ENCODE measurements at regions not wholly inside any gene's neighbourhood (a gene's known extent, or its start where the extent isn't known, plus 50 kb on each side); places are given as distances from the start of the nearest gene placed in this dataset.

DNA sequence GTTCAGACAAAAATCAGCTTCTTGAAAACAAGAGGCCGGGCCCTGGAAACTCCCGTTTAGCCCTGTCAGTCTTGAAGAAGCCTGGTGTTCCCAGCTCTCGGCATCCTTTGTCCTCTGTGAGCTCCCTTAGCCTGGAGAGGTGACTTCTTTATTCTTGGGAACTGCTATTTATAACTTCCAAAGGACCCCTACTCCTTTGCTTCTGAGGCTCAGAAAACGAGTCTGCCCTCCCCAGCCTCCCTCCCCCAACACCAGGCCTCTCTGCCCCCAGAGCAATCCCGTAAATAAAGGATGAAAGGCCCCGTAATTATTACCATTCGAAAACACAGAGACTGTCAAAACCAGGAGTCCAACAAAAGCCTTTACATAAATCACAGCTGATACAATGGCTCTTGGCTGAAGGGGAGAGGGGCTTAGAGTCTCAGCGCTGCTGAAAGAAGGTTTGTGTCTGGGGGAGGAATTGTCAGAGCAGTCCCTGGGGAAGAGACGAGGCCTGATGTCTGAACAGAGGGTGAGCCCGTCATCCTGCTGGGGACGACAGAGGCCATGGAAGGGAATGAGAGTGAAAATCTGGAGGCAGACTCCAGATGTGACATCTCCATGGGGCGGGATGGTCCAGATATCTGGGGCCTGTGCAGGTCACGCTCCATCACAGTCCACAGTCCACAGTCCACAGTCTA is 283.0 kb downstream of the MYCN start:
- Histone ChIP-seq H3K23me2 (ENCODE audit: low read depth, low read length) (no peaks in the 10 kb centered on the region), H2BK120ac (replicated peaks; ENCODE audit: low read depth, low read length) (no peak overlapping the region), H2BK20ac (ENCODE audit: low read length) (no peak overlapping the region), H2AK5ac (ENCODE audit: low read depth, low read length) (no peak overlapping the region), H3K18ac (ENCODE audit: extremely low read depth, low read length) (peak overlapping the region; percentile 76), H4K20me1 (replicated peaks in 1 of 2; ENCODE audit: control insufficient read depth in 1 of 2, insufficient read depth in 2 of 2, low read length in 2 of 2) (no peaks in the 10 kb centered on the region), H2BK5ac (ENCODE audit: low read depth, low read length) (no peak overlapping the region), H3K4me1 (replicated peaks in 1 of 4; ENCODE audit: control insufficient read depth in 3 of 4, insufficient read depth in 4 of 4, low read length in 3 of 4) (peaks cover 2 to 27% (median 15%) of the 10 kb centered on the region in 4 experiments; a peak in 6 of 7 replicates), H3K56ac (replicated peaks; ENCODE audit: insufficient read length, low read depth, low read length) (no peak overlapping the region), H3K23ac (ENCODE audit: insufficient read length) (no peak overlapping the region), H3K36me3 (ENCODE audit: control insufficient read depth in 2 of 4, insufficient read depth in 4 of 4, low read length in 3 of 4) (no peaks in the 10 kb centered on the region), H2BK12ac (ENCODE audit: low read depth, low read length) (no peak overlapping the region), H3K79me2 (ENCODE audit: control insufficient read depth in 1 of 2, insufficient read depth in 2 of 2, low read length in 2 of 2) (no peaks in the 10 kb centered on the region), H3K27me3 (replicated peaks in 1 of 4; ENCODE audit: control insufficient read depth in 3 of 4, extremely low read depth in 1 of 4, insufficient read depth in 3 of 4, low read length in 3 of 4) (no peaks in the 10 kb centered on the region), H2AFZ (ENCODE audit: low read length) (no peak overlapping the region), H3K14ac (ENCODE audit: insufficient read length) (no peak overlapping the region), H3K4me3 (ENCODE audit: extremely low read depth in 1 of 4, insufficient read depth in 2 of 4, low read depth in 3 of 4, low read length in 4 of 4) (no peak overlapping the region), H3K79me1 (ENCODE audit: low read depth, low read length) (no peaks in the 10 kb centered on the region), H4K91ac (replicated peaks; ENCODE audit: insufficient read length, low read length) (peak overlapping the region; percentile 47), H3K9ac (replicated peaks in 1 of 4; ENCODE audit: extremely low read depth in 1 of 4, low read depth in 3 of 4, low read length in 3 of 4) (no peak overlapping the region), H3K27ac (ENCODE audit: low read depth, low read length) (no peak overlapping the region), H4K5ac (ENCODE audit: insufficient read length, low read depth, low read length) (no peak overlapping the region), H3K4ac (replicated peaks; ENCODE audit: insufficient read length, low read depth, low read length) (no peak overlapping the region), H4K8ac (ENCODE audit: extremely low read depth, insufficient read depth, low read length) (no peak overlapping the region), H3K9me3 (ENCODE audit: insufficient read depth in 2 of 2, low read depth in 1 of 2, low read length in 1 of 2) (no peaks in the 10 kb centered on the region), H3K4me2 (ENCODE audit: insufficient read depth in 1 of 2, low read depth in 2 of 2, low read length in 2 of 2) (peak overlapping the region in 1 of 2 experiments; percentile 1; a peak in 1 of 4 replicates), H2BK15ac (ENCODE audit: low read length) (0 out of 2 replicates have a peak overlapping the region, but pooled peaks have one; percentile 46)
- POLR2A ChIA-PET (ENCODE audit: partially characterized antibody), result interaction anchor here (1.1 kb wide), 1 partner anchor 284 kb away, joined by 3 read pairs; no protein-coding TSS in a partner anchor
- 85% methylated on average over 13 of the region's 13 CpGs; no CpG with 5 or more reads in 1 of the 2 experiments for WGBS, 2 experiments (ENCODE audit: extremely low coverage in 1 of 2, insufficient coverage in 1 of 2, insufficient read length in 1 of 2, insufficient replicate concordance in 2 of 2, low coverage in 1 of 2, low lambda C conversion rate in 2 of 2, missing lambda C conversion rate in 1 of 2)
- no peak for DNase-seq (ENCODE audit: low read depth in 1 of 2, low spot score in 2 of 2)
- CTCF ChIA-PET (ENCODE audit: partially characterized antibody), result interaction anchor here (0.8 to 1.4 kb wide), 5 partner anchors 12 to 96 kb away, joined by 3 to 4 read pairs (median 3); no protein-coding TSS in a partner anchor
- TF ChIP-seq RAD21 (IDR thresholded peaks at IDR 0.05 in 1 of 2, conservative IDR thresholded peaks at IDR 0.05 in 1 of 2; ENCODE audit: low read depth in 2 of 2, low read length in 2 of 2) (peak in 1 of 2 experiments; percentile 12; a peak in 1 of 4 replicates), TCF12 (IDR thresholded peaks at IDR 0.05; ENCODE audit: low read depth, low read length) (no peak)
- no peak for FAIRE-seq

Data from H1 (cell line).